Spleen (tissue), 7 donors: ENCODE measurements at regions not wholly inside any gene's neighbourhood (a gene's known extent, or its start where the extent isn't known, plus 50 kb on each side); places are given as distances from the start of the nearest gene placed in this dataset.

Source experiments
- POLR2A ChIP-seq, 3 donors: fragments of 450-650 bp; IDR thresholded peaks; one replicate each; pipeline ENCODE4 v1.5.1; 2017; ENCODE audit warnings: antibody characterized with exemption in 3 of 3, mild to moderate bottlenecking in 1 of 3
- TF ChIP-seq, protein P1 (sequence below), 11 experiments: fragments of 200-600 bp in 7 of 11; fragments of 450-650 bp in 4 of 11; sonication (generic) in 4 of 11; IDR thresholded peaks in 8 of 11; conservative IDR thresholded peaks in 3 of 11; 1 replicate in 7 of 11; 2 replicates in 4 of 11; pipeline versions ENCODE4 v1.4.0 to v1.8.0; 2016 to 2021; ENCODE audit warnings: antibody characterized with exemption in 11 of 11, inconsistent platforms in 4 of 11, mild to moderate bottlenecking in 1 of 11
- donor health status: DM: no; HTN: no; CAD: no; lungs with moderate emphysema.
- donor health status: DM: no; HTN: no; CAD: no.
- donor health status: DM: no; HTN: no; CAD: no.

DNA sequence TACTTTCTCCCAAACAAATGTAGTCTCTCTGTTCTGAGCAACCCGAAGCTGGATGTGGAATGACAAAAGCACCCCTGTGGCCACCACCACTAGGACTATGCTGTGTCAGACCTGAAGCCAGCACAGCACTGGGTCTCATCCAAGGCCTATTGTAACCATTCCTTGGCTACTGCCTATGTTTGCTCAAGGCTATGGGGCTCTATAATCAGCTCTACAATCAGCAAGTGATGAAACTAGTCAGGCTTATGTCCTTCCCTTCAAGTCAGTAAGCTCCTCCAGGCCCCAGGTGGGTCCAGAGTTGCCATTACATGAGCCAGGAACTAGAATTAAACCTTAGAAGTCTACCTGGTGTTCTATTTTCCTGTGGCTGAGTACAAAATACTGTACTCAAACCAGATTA is 370.2 kb downstream of the TBX15 start:
- TF ChIP-seq, protein P1, sequence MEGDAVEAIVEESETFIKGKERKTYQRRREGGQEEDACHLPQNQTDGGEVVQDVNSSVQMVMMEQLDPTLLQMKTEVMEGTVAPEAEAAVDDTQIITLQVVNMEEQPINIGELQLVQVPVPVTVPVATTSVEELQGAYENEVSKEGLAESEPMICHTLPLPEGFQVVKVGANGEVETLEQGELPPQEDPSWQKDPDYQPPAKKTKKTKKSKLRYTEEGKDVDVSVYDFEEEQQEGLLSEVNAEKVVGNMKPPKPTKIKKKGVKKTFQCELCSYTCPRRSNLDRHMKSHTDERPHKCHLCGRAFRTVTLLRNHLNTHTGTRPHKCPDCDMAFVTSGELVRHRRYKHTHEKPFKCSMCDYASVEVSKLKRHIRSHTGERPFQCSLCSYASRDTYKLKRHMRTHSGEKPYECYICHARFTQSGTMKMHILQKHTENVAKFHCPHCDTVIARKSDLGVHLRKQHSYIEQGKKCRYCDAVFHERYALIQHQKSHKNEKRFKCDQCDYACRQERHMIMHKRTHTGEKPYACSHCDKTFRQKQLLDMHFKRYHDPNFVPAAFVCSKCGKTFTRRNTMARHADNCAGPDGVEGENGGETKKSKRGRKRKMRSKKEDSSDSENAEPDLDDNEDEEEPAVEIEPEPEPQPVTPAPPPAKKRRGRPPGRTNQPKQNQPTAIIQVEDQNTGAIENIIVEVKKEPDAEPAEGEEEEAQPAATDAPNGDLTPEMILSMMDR (IDR thresholded peaks at IDR 0.05 in 8 of 11, conservative IDR thresholded peaks at IDR 0.05 in 3 of 11): no peak
- no peak for TF ChIP-seq POLR2A (IDR thresholded peaks at IDR 0.05)
